ENCODE measurements at regions not wholly inside any gene's neighbourhood (a gene's known extent, or its start where the extent isn't known, plus 50 kb on each side); places are given as distances from the start of the nearest gene placed in this dataset.

DNA sequence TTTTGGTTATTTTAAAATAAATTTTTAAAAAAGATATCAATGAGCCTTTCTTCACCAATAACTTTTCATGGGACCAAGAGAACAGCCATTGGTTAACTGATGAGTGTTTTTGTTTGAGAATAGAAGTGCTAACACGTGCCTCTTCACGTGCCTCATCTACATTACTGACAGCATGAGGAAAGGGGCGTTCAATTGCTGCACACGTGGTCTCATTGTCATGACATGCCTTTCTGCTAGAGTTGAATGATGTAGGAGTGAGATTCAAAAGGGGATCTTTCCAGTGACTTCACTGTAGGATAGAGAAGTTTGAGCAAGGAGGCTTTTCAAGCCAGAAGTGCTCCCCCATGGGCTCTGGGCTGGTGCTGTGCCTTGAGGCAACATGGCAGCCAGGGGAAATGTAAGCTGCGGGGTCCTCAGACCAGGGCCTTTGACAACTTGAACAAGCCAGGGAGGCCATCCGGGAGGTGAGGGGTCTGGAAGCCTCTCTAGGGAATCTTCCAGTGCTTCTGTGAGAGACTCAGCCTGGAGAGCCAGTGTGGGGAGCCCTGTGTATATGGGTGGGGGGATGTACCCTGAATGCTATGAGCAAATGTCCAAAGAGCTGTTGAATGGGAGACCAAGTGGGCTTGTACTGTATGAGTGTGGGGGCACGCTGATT lies 51.2 kb upstream of the FSTL4 start:
- H3K4me3 ChIP-seq (ENCODE audit: low read depth, low read length), result no peak overlapping the region
- no peak for DNase-seq (ENCODE audit: low read depth, low spot score)
- TF ChIP-seq, protein P1, sequence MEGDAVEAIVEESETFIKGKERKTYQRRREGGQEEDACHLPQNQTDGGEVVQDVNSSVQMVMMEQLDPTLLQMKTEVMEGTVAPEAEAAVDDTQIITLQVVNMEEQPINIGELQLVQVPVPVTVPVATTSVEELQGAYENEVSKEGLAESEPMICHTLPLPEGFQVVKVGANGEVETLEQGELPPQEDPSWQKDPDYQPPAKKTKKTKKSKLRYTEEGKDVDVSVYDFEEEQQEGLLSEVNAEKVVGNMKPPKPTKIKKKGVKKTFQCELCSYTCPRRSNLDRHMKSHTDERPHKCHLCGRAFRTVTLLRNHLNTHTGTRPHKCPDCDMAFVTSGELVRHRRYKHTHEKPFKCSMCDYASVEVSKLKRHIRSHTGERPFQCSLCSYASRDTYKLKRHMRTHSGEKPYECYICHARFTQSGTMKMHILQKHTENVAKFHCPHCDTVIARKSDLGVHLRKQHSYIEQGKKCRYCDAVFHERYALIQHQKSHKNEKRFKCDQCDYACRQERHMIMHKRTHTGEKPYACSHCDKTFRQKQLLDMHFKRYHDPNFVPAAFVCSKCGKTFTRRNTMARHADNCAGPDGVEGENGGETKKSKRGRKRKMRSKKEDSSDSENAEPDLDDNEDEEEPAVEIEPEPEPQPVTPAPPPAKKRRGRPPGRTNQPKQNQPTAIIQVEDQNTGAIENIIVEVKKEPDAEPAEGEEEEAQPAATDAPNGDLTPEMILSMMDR (IDR thresholded peaks at IDR 0.05; ENCODE audit: low read depth, low read length), result no peak
- in situ Hi-C loops (cut with HindIII; ENCODE audit: low sequenced_read_pairs), result no loop called here

DNA sequence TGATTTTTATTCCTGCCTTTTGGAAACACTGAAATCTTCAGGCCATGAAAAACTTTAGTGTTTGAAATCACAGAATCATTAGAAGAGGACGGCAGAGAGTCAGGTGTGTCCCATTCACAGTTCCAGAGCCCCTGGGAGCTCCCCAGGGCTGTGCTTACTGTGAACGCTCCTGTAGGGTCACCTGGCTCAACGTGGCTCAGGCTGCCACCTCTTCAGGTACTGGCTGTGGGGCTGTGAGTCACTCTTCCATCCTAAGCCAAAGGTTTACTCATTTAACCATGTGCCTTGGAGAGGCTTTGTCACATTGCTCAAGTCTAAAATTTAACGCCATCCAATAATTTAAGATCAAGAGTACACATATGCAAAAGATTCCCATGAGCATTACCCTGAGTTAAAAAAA lies 50.2 kb upstream of the FSTL4 start:
- no peak for DNase-seq (ENCODE audit: low read depth, low spot score)
- in situ Hi-C loops (cut with HindIII; ENCODE audit: low sequenced_read_pairs), result no loop called here
- no peak overlapping the region for H3K4me3 ChIP-seq (ENCODE audit: low read depth, low read length)
- TF ChIP-seq, protein P1 (IDR thresholded peaks at IDR 0.05; ENCODE audit: low read depth, low read length), result no peak
